Stimulated activated CD4-positive, alpha-beta T cell treated with anti-CD3 and anti-CD28 coated beads, Interleukin-4, amount 100 ng/mL, for 4 hours (primary cell): ENCODE measurements at regions not wholly inside any gene's neighbourhood (a gene's known extent, or its start where the extent isn't known, plus 50 kb on each side); places are given as distances from the start of the nearest gene placed in this dataset.

ENCODE experiments used
- DNase-seq, 2 experiments: peaks; one replicate each; pipeline ENCODE4 v3.0.0-alpha.2; 2020

DNA sequence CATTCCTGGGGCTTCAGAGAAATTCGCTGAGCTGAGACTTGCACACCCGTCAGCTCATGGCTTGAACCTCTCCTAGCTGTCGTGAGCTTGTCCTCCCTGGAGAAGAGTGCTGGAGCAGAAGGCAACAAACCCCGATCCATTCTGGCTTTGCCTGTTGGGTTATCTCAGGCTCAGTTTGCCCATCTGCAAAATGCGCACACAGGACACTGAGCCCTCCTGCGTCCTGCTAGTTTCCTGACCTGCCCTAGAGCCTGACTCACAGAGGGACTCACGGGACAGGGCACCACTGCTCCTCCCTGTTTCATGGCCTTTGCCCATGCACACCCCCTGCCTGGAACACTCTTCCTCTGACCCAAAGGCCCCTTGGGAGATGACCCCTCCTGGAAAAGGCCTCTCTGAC is 365.0 kb downstream of the MN1 start:
- DNase-seq = no peak

DNA sequence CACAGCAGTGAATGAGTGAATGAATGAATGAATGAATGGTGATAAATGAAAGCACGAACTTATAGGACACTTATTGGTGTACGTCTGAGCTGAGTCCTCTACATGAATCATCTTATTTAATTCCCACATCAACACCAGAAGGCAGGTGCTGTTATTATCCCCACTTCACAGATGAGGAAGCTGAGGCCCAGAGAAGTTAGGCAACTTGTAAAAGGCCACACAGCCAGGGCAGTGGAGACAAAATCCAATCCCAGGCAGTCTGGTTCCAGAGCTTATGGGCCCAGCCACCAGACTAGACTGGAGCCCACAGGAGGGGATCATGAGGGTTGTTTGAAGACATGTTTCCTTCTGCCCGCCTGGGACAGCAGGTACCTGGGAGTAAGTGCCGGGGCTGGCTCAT is 364.0 kb downstream of the MN1 start:
- DNase-seq = no peak

DNA sequence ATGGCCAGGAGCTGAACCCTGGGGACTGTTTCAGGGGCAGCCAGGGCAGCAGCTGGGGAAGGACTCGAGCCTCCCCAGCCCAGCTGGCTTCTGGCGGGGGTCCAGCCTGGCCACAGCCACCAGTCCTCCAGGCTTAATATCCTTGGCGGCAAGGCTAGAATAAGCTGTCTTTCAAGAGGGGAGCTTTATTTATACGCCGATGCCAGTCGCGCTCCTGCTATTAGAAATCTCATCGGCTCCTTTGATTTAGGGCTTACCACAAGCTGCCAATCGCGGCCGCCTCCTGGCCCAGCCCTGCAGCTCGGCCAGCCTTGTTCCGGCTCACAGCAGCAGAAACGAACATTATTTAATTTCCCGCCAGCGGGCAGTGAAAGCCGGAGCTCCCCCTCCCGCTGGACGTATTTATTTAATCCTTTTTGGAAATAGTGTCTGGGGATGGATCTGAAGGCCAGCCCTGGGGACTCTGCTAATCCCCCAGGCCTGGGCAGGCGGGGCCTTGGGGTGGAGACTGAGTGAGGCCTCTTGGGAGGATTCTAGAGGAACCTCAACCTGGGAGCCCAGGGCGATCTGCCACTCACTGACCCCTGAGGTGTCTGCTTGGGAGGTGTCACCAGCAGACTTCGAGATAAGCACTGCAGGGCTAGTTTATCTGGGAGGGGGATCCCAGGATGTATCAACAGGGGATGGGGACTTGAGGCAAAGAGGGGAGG is 363.1 kb downstream of the MN1 start:
- no peak for DNase-seq

DNA sequence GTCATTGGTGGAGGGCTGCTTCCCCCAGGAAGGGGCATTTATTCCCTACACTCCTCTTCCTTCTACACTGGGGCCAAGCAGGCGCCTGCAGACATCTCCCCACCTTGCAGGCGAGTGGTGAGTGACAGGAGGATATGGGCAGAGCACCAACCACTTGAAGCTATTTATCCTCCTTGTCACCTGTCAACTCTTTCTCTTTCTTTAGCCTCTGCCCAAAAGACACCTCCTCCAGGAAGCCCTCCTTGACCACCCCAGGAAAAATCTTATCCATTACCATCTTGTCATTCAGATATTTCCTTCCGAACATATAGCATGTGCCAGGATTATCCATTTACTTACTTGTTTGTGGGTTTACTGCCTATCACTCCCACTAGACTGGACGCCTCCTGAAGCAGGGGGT is 362.4 kb downstream of the MN1 start:
- no peak for DNase-seq

DNA sequence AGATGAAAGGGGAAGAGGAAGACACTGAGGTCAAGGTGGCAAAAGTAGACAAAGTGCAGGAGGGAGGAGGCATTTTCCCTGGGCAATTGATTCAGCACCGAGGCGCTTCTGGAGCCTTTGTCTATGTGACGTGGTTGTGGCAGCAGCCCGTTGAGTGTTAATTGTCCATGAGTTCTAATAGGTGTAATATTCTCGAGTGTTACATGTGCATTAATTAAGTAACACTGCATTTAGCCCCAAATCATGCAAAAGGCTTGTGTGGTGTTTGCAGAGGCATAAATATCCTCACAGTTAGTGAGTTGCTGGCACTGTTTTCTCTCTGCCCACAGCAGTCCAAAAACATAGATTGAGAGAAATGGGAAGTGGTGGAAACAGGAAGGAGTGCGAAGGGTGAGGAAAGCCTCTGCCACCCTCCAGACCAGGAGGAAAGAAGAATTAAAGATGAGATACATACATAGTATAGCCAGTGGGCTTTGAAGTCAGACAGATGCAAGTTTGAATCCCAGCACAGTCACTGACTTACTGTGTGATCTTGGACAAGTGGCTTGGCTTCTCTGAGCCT is 361.2 kb downstream of the MN1 start:
- no peak for DNase-seq

DNA sequence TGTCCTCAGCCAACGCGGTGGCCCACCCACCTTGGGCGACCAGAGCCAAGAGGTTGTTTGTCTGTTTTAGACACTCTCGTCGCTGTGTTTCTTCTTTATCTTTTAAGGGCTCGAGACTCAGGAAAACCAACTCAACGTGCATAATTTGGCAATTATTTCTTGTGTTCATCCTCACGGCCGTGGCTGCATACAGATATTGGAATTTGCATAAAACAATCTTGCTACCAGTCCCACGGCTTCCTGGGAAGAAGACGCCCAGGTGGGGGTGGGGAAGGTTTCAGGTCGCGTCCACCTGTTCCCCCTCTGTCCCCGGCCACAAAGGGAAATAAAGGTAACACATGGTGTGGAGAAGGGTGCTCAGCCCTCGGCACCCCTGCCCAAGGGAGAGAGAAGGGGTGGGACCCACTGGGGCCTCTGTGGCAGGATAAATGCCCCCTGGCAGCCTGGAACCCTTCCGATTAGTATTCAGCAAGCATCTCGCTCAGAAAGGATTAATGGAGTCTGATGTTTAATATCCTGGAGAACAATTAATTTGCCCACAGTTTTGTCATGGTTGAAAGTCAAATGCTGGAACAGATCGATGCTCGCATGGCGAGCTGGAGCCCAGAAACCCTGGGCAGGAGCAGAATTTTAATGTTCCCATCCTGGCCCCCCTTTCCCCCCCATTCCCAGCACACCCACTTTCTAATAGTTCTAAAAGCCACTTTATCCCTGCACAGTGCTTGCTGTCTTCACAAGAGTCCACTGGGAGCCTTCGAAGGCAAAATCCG is 359.7 kb downstream of the MN1 start:
- DNase-seq = no peak

DNA sequence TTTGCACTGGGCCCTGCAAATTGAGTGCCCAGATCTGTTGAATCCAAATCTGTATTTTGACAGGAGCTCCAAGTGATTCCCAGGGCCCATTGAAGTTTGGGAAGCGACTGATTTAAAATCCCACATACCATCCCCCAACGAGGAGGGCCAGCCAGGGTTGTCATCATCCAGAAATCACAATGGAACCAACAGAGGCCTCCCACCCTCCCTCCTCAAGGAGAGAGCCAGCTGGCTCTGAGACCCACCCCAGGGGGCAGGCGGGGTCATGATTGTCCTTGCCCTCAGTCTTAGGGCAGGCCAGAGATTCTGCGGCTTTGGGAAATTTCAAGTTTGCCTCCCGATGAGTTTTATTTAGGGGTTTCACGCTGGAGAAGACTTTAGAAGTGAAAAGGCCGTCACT is 358.2 kb downstream of the MN1 start:
- DNase-seq = no peak

DNA sequence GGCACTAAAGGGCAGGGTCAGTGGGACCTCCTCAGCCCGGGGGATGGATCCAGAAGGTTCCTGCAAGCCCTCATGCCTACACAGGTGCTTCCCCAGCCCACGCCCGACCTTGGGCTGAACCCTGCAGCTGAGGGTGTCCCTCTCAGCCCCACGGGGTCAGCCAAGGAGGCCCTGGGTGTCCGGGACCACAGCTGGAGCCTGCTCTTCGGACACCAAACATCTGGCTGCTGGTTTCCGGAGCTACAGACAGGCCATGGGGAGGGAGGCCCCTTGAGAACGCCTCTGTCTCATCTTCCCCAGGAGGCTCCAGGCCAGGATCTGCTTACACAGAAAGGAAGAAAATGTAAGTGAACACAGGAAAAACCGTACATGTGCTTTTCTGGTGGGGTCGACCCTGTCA is 355.7 kb downstream of the MN1 start:
- DNase-seq = no peak

DNA sequence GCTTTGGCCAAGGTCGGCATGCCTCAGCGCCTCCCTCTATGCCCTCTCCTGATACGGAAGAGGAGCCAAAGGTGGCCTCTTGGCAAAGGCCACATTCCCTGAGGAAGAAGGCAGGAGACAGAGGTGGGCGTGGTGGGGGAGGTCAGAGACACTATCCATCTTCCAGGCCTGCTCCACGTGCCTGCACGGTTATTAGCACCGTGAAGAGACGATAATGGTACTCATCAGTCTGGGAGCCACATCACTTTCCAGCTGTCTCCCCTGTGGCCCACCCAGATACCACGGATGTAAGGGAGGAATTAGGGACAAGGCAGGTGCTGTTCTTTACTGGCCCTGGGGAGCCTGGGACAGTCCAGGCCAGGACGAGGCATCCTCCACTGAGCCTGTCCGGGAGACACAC is 354.3 kb downstream of the MN1 start:
- no peak for DNase-seq

DNA sequence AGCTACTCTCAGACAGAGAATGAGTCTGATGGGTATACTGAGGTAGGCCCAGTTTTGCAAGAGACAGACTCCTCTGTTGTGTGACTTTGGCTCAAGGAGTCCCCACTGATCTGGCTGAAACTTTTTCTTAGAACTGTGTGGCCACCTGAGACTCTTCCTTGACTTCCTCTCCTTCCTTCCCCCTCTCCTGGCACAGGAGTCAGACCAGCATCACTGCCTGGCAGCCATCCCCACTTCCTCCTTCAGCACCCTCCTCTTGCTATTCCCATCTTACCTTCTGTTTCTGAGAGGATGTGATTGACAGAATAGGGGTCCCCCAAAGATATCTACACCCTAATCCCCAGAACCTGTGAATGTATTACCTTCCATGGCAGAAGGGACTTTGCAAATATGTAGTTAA is 351.1 kb downstream of the MN1 start:
- DNase-seq = no peak

DNA sequence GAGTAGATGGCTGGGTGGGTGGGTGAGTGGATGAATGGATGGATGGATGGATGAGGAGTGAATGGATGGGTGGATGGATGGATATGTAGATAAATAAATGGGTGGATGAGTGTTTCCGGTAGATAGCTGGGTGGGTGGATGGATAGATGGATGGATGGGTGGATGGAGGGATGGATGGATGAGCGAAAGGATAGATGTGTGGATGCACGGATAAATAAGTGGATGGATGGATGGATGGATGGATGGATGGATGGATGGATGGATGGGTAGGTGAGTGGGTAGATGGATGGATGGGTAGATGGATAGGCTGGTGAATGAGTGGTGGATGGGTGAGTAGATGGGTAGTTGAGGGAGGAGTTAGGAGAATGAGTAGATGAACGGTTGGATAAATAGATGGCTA is 349.3 kb downstream of the MN1 start:
- DNase-seq = no peak

DNA sequence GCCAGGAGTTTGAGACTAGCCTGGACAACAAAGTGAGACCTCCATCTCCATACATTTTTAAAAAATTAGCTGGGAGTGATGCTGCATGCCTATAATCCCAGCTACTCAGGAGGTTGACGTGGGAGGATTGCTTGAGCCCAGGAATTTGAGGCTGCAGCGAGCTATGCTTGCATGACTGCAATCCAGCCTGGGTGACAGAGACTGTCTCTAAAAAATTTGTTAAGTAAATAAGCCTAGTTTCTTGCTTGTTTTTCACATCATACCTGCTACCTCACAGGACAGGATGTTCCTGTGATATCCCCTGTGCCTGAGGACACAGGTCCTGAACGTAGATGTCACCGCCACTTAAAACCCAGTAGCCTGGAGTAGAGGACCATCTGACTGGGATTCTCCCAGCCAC is 348.6 kb downstream of the MN1 start:
- DNase-seq = no peak

DNA sequence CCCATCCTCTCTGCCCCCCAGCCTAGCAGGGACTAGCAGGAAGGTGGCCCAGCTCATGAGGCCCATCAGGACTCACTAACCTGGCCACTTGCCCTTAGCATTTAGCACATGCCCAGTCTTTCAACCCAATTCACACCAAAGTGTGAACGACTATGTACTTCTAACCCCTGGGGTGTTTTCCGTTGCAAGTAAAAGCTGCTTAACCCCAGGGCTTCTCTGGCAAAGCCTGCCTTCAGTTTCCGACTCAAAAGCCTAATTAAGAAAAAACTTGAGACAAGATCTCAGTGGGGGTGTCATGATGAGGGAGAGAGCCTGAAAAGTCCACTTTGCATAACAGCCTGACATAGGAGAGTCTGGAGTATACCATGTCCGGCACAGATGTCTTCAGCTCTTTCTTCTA is 347.8 kb downstream of the MN1 start:
- DNase-seq = no peak

DNA sequence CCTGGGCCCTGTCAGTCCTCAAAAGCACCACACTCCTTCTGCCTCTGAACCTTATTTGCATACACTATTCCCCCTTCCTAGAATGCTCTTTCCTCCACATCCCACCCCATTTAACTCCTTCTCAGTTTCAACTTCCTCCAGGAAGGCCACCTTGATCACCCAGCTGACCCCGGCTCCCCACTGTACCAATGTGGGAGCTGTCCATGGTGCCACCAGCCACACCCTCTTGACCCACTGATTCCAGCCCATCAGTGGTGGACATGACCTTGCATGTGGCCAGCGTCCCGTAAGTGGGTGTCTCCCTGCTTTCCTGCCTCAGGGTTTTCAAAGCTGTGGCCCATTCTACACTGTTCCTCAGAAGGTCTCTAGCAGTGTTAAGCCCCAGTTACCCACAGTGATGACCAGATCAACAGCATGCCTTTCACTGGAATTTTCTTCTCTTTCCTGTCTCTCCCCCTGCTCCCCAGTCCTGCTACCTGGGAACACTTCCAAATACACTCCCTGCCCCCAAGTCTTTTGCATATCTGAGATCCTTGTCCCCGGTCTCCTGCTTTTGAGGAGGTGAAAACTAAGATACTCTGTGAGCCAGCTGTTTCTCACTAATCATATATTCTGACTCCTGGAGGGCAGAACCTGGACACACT is 346.6 kb downstream of the MN1 start:
- no peak for DNase-seq

DNA sequence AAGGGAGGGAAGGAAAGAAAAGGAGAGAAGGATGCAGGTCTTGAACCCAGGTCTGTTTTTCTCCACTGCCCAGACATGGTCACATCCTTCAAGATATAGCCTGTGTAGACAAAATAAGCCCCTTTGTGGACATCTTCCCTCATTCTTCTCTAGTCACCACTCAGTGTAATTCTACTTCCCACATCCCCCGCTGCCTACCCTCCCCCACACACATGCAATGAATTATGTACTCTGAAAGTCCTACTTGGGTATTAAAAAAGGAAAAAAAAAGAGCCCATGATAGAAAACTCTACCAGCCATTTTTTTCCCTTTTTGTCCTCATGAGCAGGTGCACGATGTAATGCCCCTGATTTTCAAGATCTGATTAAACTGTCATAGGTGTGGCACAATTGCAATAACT is 346.0 kb downstream of the MN1 start:
- DNase-seq = no peak

DNA sequence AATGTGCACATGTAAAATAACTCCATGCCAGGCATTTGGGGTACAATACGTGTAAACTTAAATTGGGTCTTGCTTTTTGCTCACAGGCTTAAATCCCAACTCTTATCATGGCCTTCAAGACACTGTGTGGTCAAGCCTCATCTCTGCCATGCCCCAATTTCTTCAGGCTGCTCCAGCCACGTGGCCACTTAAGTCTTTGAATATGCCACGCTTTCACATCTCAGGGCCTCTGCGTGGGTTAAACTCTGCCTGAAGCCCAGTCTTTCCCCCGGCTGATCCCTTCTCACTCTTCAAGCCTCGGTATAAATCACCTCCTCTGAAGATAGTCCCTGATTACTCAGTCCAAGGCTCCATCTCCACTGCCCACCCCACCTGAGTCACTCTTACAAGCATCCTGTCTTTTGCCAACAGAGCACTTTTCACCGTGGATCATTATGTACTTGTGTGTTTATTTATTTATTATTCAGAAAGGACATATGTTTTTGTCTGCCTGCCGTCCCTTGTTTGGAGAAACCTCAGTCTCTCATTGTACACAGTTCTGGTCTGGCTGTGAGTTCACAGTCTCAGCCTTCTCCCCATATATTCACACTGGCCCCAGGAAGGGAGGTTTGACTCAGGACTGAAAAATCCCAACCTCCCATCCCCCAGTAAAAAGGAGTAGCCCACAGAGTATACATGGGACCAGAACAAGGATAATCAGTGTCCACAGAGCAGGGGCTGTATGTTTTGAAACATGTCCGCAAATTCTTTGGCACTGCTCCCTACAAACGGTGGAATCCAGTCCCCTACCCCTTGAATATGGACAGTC is 344.7 kb downstream of the MN1 start:
- DNase-seq = no peak

DNA sequence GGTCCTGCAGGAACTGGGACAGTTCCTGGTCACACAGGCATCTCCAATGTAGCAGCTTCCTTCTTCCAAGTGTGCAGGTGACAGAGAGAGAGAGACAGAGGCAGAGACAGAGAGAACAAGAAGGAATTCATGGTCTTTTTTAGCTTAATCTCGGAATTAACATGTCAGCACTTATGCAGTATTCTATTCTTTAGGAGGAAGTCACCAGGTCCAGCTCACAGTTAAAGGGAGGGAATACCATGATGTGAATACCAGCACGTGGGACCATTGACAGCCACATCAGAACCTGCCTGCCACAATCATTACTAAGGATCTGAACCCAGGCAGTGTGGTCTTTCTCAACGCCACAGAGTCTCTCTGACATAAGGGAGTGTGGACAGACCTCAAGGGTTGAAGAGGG is 341.6 kb downstream of the MN1 start:
- no peak for DNase-seq

DNA sequence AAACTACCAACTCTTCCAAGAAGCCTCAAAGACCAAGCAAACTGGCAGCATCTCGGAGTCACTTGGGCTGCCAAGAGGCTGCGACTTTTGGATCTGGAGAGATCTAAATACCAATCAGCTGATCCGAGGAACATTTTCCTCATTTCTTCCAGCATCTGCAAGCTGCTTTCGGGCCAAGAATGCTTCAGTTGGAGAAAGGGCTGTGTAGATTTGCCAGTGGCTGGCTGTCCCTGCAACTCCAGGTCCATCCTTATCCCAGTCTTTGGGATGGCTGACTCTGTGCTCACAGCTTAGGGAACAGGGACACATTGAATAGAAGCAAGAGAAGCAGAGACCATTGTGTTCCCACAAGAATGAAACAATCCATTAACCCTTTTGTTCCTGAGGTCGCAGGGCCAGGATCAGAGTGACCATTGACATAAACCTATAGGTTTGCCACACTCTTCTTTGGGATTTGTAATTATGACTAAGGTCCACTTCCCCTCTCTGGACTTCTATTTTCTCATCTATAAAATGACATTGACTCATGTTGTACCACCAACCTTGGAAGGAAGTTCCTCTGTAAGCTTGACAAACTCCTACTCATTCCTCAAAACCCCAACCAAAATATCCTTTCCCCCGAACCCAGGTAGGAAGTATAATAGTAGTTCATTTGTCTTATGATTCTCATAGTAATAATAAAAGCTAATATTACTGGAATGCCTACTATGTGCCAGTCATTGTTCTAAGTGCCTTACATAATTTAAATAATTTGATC is 340.8 kb downstream of the MN1 start:
- DNase-seq = no peak

DNA sequence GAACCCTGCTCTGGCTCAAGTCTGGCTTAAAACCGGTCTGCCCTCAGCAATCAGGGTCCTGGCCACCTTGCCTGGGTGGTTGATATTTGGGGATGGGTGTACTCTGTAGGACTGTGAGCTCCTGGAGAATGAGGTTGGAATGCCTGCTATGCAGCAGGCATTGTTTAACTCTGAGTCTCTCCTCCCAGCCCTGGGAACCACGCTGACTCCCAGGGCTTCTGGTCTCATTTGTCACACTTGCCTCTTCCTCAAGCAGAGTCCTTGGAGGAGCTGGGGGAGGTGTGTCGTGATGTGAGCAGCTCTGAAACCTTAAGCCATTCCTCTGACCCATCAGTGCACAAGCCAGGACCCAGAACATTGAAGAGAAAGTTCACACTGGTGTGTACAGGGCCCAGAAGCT is 340.1 kb downstream of the MN1 start:
- no peak for DNase-seq

DNA sequence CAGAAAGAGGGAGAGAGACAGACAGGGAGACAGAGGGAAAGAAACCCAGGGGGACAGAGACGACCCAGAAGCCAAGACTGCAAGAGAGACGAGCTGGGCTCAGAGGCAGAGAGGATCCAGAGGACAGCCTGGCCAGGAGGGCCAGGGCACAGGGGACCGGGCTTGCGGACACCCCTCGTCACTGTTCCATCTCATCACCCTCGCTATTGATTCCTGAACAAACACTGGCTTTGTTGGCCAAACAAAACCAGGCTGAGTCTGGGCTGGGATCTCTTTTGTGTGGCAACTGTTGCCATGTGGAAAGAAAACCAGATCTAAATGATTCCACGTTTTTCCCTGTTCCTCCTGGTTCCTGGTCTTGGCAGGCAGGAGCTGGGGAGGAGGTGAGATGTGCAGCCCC is 339.4 kb downstream of the MN1 start:
- no peak for DNase-seq

DNA sequence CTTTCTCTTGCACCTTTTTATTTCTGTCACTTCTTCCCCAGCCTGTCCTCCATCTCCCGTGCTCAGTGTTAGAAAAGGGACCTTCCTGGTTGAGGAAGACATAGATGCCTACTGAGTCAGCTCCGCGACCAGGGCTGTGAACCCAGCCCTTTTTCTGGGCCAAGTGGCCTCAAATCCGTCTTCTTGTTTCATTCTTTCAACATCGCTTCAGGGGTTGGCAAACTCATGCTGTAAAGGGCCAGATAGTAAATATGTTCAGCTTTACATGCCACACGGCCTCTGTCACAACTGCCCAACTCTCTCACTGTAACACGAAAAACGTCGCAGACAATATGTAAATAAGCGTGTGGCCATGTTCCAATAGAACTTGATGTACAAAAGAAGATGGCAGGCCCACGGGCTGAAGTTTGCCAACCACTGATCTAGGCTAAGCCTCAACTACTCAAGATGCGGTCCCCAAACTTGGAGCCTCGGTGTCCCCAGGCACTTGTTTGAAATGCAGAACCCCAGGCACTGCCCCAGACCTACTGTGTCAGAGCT is 338.4 kb downstream of the MN1 start:
- no peak for DNase-seq

DNA sequence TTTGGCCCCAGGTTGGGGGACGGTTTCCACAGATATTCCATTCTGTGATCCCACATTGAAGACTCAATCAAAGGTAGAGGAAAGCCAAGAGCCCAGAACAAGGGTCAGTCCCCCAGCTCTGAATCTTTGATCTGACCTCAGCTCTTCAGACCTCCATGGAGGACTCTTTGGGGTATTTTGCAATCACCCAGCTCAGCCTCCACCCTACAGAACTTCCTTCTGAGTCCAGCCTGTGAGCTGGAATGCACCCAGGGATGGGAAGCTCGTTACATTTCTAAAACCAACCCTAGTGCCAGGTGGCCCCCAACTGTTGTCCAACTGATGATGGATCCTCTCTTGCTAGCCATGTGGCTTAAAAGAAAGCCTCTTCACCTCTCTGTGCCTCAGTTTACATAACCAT is 335.3 kb downstream of the MN1 start:
- no peak for DNase-seq
